Stimulated activated CD8-positive, alpha-beta memory T cell treated with anti-CD3 and anti-CD28 coated beads, Interleukin-4, amount 100 ng/mL, for 1 hour (primary cell): ENCODE measurements at regions not wholly inside any gene's neighbourhood (a gene's known extent, or its start where the extent isn't known, plus 50 kb on each side); places are given as distances from the start of the nearest gene placed in this dataset.
"Not testable (repeated sequence)": the region's sequence is repeated elsewhere in the genome, so short reads cannot be mapped to it uniquely, and the experiment has no call there.

ENCODE experiments used
- DNase-seq, 2 donors: peaks; one replicate each; pipeline ENCODE4 v3.0.0-alpha.2; 2020; ENCODE audit warnings: low read depth in 2 of 2, low spot score in 1 of 2

GRCh38 chr3:139198929-139199328 lies 144.9 kb upstream of the MRPS22 start:
- DNase-seq, result no peak

- no peak for DNase-seq
Measured at GRCh38 chr3:139199421-139200010, 144.3 kb upstream of the MRPS22 start.

- no peak for DNase-seq
Measured at GRCh38 chr3:139201446-139202225, 142.2 kb upstream of the MRPS22 start.

GRCh38 chr3:139202226-139202958 lies 141.4 kb upstream of the MRPS22 start:
- DNase-seq, result no peak

GRCh38 chr3:139202959-139203349 lies 140.9 kb upstream of the MRPS22 start:
- DNase-seq, result no peak

GRCh38 chr3:139203752-139204151 lies 140.1 kb upstream of the MRPS22 start:
- DNase-seq, result no peak

GRCh38 chr3:139204728-139205127 lies 139.1 kb upstream of the MRPS22 start:
- DNase-seq, result no peak

- no peak for DNase-seq
Measured at GRCh38 chr3:139213936-139214335, 129.9 kb upstream of the MRPS22 start.

- no peak for DNase-seq
Measured at GRCh38 chr3:139216958-139217357, 126.9 kb upstream of the MRPS22 start.

GRCh38 chr3:139217633-139218032 lies 126.2 kb upstream of the MRPS22 start:
- no peak for DNase-seq

- no peak for DNase-seq
Measured at GRCh38 chr3:139218046-139218445, 125.8 kb upstream of the MRPS22 start.

GRCh38 chr3:139219463-139219862 lies 124.4 kb upstream of the MRPS22 start:
- DNase-seq, result no peak

- DNase-seq, result no peak
Measured at GRCh38 chr3:139222100-139222657, 121.6 kb upstream of the MRPS22 start.

GRCh38 chr3:139225548-139225947 lies 118.3 kb upstream of the MRPS22 start:
- no peak for DNase-seq

GRCh38 chr3:139226731-139227130 lies 117.1 kb upstream of the MRPS22 start:
- no peak for DNase-seq

- no peak for DNase-seq
Measured at GRCh38 chr3:139227165-139227564, 116.7 kb upstream of the MRPS22 start.

GRCh38 chr3:139227827-139228226 lies 116.0 kb upstream of the MRPS22 start:
- DNase-seq, result no peak

GRCh38 chr3:139230391-139230790 lies 113.4 kb upstream of the MRPS22 start:
- no peak for DNase-seq

GRCh38 chr3:139231555-139232281 lies 112.1 kb upstream of the MRPS22 start:
- DNase-seq, result no peak

GRCh38 chr3:139232341-139232740 lies 111.5 kb upstream of the MRPS22 start:
- not testable (repeated sequence) for DNase-seq

GRCh38 chr3:139234491-139234890 lies 109.3 kb upstream of the MRPS22 start:
- DNase-seq, result no peak
